NCI-H2107 treated with DMSO at 0.1 percent for 48 hours (cell line): ENCODE measurements at regions not wholly inside any gene's neighbourhood (a gene's known extent, or its start where the extent isn't known, plus 50 kb on each side); places are given as distances from the start of the nearest gene placed in this dataset.
A peak's percentile ranks its signal among the peaks of the same experiment; 100 is the strongest.
"Not testable (repeated sequence)": the region's sequence is repeated elsewhere in the genome, so short reads cannot be mapped to it uniquely, and the experiment has no call there.

Experiments used
- DNase-seq: peaks from one replicate; lab custom pipeline; 2025; ENCODE audit not compliant: unreplicated experiment; lab: John Stamatoyannopoulos, UW

GRCh38 chr4:87901422-87901992 is 68.7 kb downstream of the MEPE start:
- no peak for DNase-seq

DNA sequence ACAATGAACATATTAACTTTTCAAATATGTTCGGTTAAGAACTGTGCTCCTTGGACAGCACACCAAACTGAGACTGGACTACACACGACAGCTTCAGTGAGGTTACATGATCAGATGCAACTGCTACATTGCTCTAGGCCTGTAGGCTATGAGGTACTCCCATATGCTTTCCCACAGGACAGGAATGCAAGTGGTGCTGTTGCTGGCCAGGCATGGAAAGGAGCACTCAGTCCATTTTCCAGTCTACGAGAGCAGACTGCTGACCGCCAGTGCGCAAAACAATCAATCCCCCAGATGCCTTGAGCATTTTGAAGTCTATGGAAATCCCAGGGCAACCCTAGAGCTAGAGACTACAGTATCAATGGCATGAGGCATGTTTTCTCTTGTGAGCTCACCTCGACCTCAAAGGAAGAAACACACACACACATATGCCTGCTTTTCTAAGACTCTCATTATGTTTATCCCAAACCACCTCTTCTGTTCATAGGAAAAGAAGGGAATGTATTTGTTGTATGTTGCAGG is 70.8 kb upstream of the SPP1 start:
- no peak for DNase-seq

DNA sequence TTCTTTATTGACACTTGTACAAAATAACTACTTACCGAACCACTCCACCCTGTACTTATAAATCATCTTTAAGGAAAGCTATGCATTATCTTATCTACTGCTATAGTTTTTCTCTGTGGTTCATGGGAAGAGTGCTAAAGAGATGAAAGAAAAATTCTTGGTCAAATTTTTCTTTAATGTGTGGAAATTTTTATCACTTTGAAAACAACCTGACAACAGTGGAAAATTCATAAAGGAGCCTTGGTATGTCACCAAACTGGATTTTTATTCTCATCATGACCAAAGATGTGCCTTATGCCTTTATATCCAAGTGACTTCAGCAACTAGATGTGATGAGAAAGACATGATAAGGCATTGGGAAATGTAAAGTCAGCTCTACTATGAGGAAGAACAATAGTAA is 67.2 kb upstream of the SPP1 start:
- no peak for DNase-seq

DNA sequence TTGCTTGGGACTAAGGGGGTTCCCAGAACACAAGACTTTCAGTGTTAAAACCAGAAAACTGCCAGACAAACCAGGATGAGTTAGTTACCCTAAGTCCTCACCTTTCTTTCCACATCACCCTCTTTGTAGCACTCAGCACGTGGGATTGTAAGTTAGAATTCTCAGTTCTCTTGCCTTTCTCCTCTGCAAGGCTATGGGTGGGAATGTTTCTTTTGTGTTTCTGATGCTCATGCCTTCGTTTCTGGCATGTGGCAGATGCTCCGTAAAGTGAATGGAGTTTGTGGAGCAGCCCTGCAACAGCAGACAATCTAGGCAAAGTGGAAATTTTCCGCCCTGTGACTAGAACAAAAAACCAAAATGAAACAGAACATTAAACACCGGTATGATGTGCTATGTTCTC is 64.7 kb upstream of the SPP1 start:
- DNase-seq = no peak

DNA sequence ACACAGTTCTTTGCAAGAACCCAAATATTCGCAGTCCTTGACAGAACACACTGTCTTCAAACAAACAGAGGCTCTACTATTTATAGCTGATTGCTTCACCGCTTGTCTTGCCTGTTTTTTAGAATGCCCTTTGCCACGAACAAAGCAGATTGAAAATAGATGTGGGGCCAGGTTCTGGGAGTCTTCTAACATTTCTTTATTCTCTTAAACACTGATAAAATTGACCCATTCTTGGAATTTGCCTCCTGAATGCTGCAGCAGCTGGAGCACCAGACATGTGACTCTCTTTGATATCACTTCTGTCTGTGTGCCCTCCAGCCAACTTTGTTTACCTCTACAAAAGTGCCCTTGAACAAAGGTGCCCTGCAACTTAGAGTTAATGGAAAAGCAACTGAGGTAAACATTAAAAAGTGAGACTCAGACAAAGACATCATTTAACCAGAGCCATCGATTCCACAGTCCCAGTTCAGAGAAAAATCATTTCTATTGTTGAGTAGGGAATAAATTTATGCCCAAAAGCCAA is 64.2 kb upstream of the SPP1 start:
- DNase-seq = peak; percentile 37

GRCh38 chr4:87912164-87913004 is 63.1 kb upstream of the SPP1 start:
- DNase-seq = no peak

DNA sequence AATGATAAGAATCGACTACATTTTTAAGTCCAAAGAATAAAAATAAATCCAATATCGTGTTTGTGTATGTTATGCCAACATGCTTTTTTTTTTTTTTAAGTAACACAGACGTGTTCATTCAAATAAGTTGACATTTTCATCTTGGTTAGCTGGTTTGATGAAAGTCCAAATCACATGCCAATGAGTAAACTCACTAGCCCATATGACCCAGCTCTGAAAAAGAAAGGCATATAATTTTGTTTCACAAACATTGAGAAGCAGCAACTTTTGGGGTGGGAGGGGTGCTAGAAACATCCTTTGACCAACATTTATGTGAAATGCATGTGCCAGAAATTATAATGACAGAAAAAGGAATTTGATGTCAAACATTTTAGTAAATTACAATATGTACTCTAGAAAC is 61.6 kb upstream of the SPP1 start:
- DNase-seq = no peak

- DNase-seq = no peak
These were observed 59.9 kb upstream of the SPP1 start for GRCh38 chr4:87915621-87916020.

- DNase-seq = no peak
These were observed 58.9 kb upstream of the SPP1 start for GRCh38 chr4:87916626-87917025.

DNA sequence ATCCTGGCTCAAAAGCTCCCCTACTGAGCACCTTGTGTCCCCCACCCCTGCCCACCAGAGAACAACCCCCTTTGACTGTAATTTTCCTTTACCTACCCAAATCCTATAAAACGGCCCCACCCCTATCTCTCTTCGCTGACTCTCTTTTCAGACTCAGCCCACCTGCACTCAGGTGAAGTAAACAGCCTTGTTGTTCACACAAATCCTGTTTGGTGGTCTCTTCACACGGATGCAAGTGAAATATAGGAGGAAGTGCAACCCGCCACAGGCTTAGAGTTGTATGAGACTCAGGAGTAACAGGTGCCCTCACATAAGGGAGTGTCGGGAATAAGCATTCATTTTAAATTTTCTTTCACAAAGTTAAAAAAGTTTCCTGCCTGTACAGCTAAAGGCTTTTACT is 57.6 kb upstream of the SPP1 start:
- DNase-seq = not testable (repeated sequence)

- no peak for DNase-seq
These were observed 57.0 kb upstream of the SPP1 start for GRCh38 chr4:87918314-87919058.

- not testable (repeated sequence) for DNase-seq
These were observed 56.2 kb upstream of the SPP1 start for GRCh38 chr4:87919304-87919703.

DNA sequence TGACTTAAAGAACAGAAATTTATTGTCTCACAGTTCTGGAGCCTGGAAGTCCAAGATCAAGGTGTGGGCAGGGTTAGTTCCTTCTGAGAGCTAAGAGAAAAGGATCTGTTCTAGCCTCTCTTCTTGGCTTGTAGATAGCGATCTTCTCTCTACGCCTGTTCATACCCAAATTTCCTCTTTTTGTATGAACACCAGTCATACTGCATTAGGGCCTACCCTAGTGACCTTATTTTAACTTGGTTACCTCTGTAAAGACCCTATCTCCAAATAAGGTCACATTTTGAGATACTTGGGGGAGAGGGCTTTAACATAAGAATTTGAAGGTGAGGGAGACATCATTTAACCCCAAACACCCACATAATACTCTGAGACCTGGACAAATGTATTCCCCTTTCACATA is 55.6 kb upstream of the SPP1 start:
- no peak for DNase-seq

DNA sequence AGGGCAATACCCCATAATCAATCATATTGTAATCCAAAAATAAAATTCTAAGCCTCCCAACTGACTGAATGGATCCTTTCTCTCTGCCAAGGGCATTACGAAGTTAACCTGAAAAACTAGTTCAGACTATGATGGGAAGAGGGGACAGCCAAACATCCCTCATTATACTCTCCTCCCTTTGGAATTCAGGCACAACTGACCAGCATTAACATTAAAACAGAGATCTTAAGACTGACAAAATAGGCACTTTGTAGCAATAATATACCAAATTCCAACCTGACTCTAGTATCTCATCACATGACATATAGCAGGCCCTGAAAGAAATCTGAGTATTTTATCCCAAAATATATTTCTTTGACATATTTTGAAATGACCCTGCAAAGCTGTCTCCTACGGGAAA is 55.0 kb upstream of the SPP1 start:
- DNase-seq = no peak

DNA sequence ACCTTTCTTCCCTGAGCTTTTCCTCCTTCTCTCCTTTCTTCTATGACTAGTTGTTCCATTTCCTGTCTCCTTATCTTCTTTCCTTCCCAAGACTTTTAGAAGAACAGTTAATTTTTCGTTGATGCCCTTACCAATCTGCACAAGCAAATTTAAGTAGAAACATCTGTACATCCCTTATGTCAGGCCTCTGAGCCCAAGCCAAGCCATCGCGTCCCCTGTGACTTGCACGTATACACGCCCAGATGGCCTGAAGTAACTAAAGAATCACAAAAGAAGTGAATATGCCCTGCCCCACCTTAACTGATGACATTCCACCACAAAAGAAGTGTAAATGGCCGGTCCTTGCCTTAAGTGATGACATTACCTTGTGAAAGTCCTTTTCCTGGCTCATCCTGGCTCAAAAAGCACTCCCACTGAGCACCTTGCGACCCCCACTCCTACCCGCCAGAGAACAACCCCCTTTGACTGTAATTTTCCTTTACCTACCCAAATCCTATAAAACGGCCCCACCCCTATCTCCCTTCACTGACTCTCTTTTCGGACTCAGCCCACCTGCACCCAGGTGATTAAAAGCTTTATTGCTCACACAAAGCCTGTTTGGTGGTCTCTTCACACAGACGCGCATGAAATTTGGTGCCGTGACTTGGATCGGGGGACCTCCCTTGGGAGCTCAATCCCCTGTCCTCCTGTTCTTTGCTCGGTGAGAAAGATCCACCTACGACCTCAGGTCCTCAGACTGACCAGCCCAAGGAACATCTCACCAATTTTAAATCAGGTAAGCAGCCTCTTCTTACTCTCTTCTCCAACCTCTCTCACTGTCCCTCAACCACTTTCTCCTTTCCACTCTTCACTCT is 53.7 kb upstream of the SPP1 start:
- DNase-seq = not testable (repeated sequence)

- DNase-seq = not testable (repeated sequence)
These were observed 51.4 kb upstream of the SPP1 start for GRCh38 chr4:87924146-87924545.
